ENCODE measurements at regions not wholly inside any gene's neighbourhood (a gene's known extent, or its start where the extent isn't known, plus 50 kb on each side); places are given as distances from the start of the nearest gene placed in this dataset.

DNA sequence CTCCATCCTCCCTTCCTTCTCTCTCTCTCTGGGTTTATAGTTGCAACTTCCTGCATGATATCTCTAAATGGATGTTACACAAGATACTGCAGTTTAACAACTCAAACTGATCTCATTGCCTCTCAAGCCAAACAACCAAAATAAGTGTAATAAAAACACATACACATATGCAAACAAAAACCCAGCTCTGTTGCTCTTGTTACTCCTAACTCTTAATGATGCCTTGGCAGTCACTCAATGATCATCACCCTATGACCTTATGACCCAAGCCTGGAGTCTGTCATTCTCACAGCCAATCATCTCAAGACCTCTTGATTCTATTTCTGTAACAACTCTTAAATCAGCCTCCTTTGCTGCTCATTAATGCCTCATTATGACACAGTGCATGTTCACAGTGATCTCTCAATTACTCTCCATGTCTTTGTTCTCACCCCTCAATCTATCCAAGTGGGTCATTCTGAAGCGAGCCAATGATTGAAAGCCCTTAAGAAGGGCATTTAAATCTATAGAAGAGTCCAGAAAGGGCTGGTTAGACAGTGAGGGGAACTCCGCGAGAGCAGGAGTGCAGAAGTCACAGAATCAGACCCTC, 210.9 kb downstream of the INHBA start:
- Histone ChIP-seq H3K36me3 (ENCODE audit: control insufficient read depth, insufficient read depth, low read length) (no peaks in the 10 kb centered on the region), H3K9me3 (ENCODE audit: control insufficient read depth, insufficient read depth, low read depth, low read length) (no peaks in the 10 kb centered on the region), H3K4me1 (ENCODE audit: control insufficient read depth, insufficient read depth, low read length) (no peaks in the 10 kb centered on the region), H3K27ac (ENCODE audit: low read depth, low read length) (no peak overlapping the region), H3K27me3 (ENCODE audit: control insufficient read depth, insufficient read depth, low read length) (no peaks in the 10 kb centered on the region), H3K4me3 (ENCODE audit: low read depth, low read length) (no peak overlapping the region), H3K9ac (ENCODE audit: low read length) (no peak overlapping the region)

DNA sequence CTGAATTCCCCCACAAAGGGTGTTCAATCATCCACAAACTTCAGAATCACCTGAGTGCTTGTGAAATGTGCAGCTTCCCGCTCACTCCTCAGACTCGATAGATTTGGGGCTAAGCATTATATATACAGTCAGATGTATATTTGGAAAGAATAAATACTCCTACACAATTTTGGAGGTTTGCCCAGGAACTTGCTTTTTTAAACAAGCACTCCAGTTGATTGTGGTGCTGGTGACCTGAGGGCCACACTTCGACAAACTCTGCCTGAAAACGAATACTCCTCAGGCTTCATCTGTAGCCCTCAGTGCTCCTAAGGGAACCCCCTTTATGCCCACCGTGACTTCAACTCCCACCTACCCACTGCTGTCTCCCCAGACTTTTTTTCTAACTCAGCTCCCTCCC, 211.6 kb downstream of the INHBA start:
- H3K36me3 ChIP-seq (ENCODE audit: control insufficient read depth, insufficient read depth, low read length) = no peaks in the 10 kb centered on the region
- H3K4me3 ChIP-seq (ENCODE audit: low read depth, low read length) = no peak overlapping the region
- H3K9ac ChIP-seq (ENCODE audit: low read length) = no peak overlapping the region
- no peaks in the 10 kb centered on the region for H3K9me3 ChIP-seq (ENCODE audit: control insufficient read depth, insufficient read depth, low read depth, low read length)
- H3K27ac ChIP-seq (ENCODE audit: low read depth, low read length) = no peak overlapping the region
- H3K4me1 ChIP-seq (ENCODE audit: control insufficient read depth, insufficient read depth, low read length) = no peaks in the 10 kb centered on the region
- no peaks in the 10 kb centered on the region for H3K27me3 ChIP-seq (ENCODE audit: control insufficient read depth, insufficient read depth, low read length)

- no peak overlapping the region for H3K27ac ChIP-seq (ENCODE audit: low read depth, low read length)
Measured at GRCh38 chr7:41489885-41490284, 213.0 kb downstream of the INHBA start.

GRCh38 chr7:41487229-41487940, 215.5 kb downstream of the INHBA start:
- H3K27ac ChIP-seq (ENCODE audit: low read depth, low read length) = no peak overlapping the region
- H3K36me3 ChIP-seq (ENCODE audit: control insufficient read depth, insufficient read depth, low read length) = no peaks in the 10 kb centered on the region
- no peak overlapping the region for H3K4me3 ChIP-seq (ENCODE audit: low read depth, low read length)
- H3K27me3 ChIP-seq (ENCODE audit: control insufficient read depth, insufficient read depth, low read length) = no peaks in the 10 kb centered on the region
- no peaks in the 10 kb centered on the region for H3K9me3 ChIP-seq (ENCODE audit: control insufficient read depth, insufficient read depth, low read depth, low read length)
- H3K4me1 ChIP-seq (ENCODE audit: control insufficient read depth, insufficient read depth, low read length) = no peaks in the 10 kb centered on the region
- H3K9ac ChIP-seq (ENCODE audit: low read length) = no peak overlapping the region

More at GRCh38 chr7:41489885-41490284, 213.0 kb downstream of the INHBA start:
- H3K9ac ChIP-seq (ENCODE audit: low read length) = no peak overlapping the region
- no peaks in the 10 kb centered on the region for H3K9me3 ChIP-seq (ENCODE audit: control insufficient read depth, insufficient read depth, low read depth, low read length)
- no peaks in the 10 kb centered on the region for H3K27me3 ChIP-seq (ENCODE audit: control insufficient read depth, insufficient read depth, low read length)
- H3K36me3 ChIP-seq (ENCODE audit: control insufficient read depth, insufficient read depth, low read length) = no peaks in the 10 kb centered on the region
- H3K4me1 ChIP-seq (ENCODE audit: control insufficient read depth, insufficient read depth, low read length) = no peaks in the 10 kb centered on the region
- no peak overlapping the region for H3K4me3 ChIP-seq (ENCODE audit: low read depth, low read length)

- H3K36me3 ChIP-seq (ENCODE audit: control insufficient read depth, insufficient read depth, low read length) = no peaks in the 10 kb centered on the region
- H3K4me3 ChIP-seq (ENCODE audit: low read depth, low read length) = no peak overlapping the region
- peaks cover 4% of the 10 kb centered on the region for H3K9me3 ChIP-seq (ENCODE audit: control insufficient read depth, insufficient read depth, low read depth, low read length)
- no peak overlapping the region for H3K27ac ChIP-seq (ENCODE audit: low read depth, low read length)
- H3K9ac ChIP-seq (ENCODE audit: low read length) = no peak overlapping the region
- H3K27me3 ChIP-seq (ENCODE audit: control insufficient read depth, insufficient read depth, low read length) = no peaks in the 10 kb centered on the region
- H3K4me1 ChIP-seq (ENCODE audit: control insufficient read depth, insufficient read depth, low read length) = no peaks in the 10 kb centered on the region
Measured at GRCh38 chr7:41481353-41481752, 221.5 kb downstream of the INHBA start.

DNA sequence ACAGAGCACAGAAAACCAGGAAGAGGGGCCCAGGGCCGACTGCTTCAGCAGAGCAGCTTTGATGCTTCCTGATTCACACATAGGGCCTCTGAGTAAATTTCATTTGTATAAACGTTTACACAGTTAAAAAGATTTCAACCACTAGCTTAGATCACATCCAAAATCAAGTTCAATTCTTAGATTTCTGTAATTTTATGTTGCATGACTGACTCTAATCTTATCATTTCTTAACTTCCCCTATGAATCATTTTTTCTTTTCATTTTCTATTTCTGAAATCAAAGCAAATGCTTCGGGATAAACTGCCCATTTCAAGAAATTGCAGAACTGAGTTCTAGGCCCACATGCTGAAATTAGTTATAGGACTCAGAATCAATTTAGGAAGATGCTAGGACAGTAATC, 224.7 kb downstream of the INHBA start:
- H3K36me3 ChIP-seq (ENCODE audit: control insufficient read depth, insufficient read depth, low read length) = no peaks in the 10 kb centered on the region
- no peak overlapping the region for H3K9ac ChIP-seq (ENCODE audit: low read length)
- no peak overlapping the region for H3K4me3 ChIP-seq (ENCODE audit: low read depth, low read length)
- H3K9me3 ChIP-seq (ENCODE audit: control insufficient read depth, insufficient read depth, low read depth, low read length) = peaks cover 4% of the 10 kb centered on the region
- no peak overlapping the region for H3K27ac ChIP-seq (ENCODE audit: low read depth, low read length)
- no peaks in the 10 kb centered on the region for H3K27me3 ChIP-seq (ENCODE audit: control insufficient read depth, insufficient read depth, low read length)
- H3K4me1 ChIP-seq (ENCODE audit: control insufficient read depth, insufficient read depth, low read length) = no peaks in the 10 kb centered on the region

GRCh38 chr7:41476460-41476803, 226.5 kb downstream of the INHBA start:
- Histone ChIP-seq H3K4me3 (ENCODE audit: low read depth, low read length) (no peak overlapping the region), H3K9me3 (ENCODE audit: control insufficient read depth, insufficient read depth, low read depth, low read length) (peaks cover 4% of the 10 kb centered on the region), H3K9ac (ENCODE audit: low read length) (no peak overlapping the region), H3K27ac (ENCODE audit: low read depth, low read length) (no peak overlapping the region), H3K27me3 (ENCODE audit: control insufficient read depth, insufficient read depth, low read length) (no peaks in the 10 kb centered on the region), H3K36me3 (ENCODE audit: control insufficient read depth, insufficient read depth, low read length) (no peaks in the 10 kb centered on the region), H3K4me1 (ENCODE audit: control insufficient read depth, insufficient read depth, low read length) (no peaks in the 10 kb centered on the region)

GRCh38 chr7:41475801-41476459, 227.0 kb downstream of the INHBA start:
- Histone ChIP-seq H3K9me3 (ENCODE audit: control insufficient read depth, insufficient read depth, low read depth, low read length) (peaks cover 4% of the 10 kb centered on the region), H3K36me3 (ENCODE audit: control insufficient read depth, insufficient read depth, low read length) (no peaks in the 10 kb centered on the region), H3K27ac (ENCODE audit: low read depth, low read length) (no peak overlapping the region), H3K9ac (ENCODE audit: low read length) (no peak overlapping the region), H3K4me1 (ENCODE audit: control insufficient read depth, insufficient read depth, low read length) (no peaks in the 10 kb centered on the region), H3K27me3 (ENCODE audit: control insufficient read depth, insufficient read depth, low read length) (no peaks in the 10 kb centered on the region), H3K4me3 (ENCODE audit: low read depth, low read length) (no peak overlapping the region)

- H3K9me3 ChIP-seq (ENCODE audit: control insufficient read depth, insufficient read depth, low read depth, low read length) = no peaks in the 10 kb centered on the region
- no peak overlapping the region for H3K9ac ChIP-seq (ENCODE audit: low read length)
- no peaks in the 10 kb centered on the region for H3K4me1 ChIP-seq (ENCODE audit: control insufficient read depth, insufficient read depth, low read length)
- H3K4me3 ChIP-seq (ENCODE audit: low read depth, low read length) = no peak overlapping the region
- H3K27me3 ChIP-seq (ENCODE audit: control insufficient read depth, insufficient read depth, low read length) = no peaks in the 10 kb centered on the region
- H3K27ac ChIP-seq (ENCODE audit: low read depth, low read length) = no peak overlapping the region
- H3K36me3 ChIP-seq (ENCODE audit: control insufficient read depth, insufficient read depth, low read length) = no peaks in the 10 kb centered on the region
Measured at GRCh38 chr7:41472427-41473125, 230.3 kb downstream of the INHBA start.

DNA sequence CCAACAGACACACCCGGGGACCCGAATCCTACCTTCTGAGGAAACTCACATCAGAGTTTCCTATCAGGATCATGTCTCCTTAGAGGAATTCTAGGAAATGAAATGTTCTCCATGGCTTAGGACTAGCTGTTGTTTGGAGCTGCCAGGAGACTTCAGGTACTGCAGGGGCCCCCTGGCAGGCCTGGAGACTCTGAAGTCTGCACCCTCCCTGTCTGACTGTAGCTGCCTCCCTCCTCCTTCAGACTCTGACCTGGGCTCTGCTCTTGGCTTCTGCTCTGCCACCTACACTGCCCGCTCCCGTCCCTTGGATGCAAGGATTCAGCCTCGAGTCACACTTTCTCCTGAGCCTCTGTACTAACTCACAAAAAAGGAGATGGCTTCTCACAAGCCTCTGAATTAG, 232.8 kb downstream of the INHBA start:
- H3K9ac ChIP-seq (ENCODE audit: low read length) = no peak overlapping the region

GRCh38 chr7:41467596-41467995, 235.3 kb downstream of the INHBA start:
- Histone ChIP-seq H3K36me3 (ENCODE audit: control insufficient read depth, insufficient read depth, low read length) (no peaks in the 10 kb centered on the region), H3K9me3 (ENCODE audit: control insufficient read depth, insufficient read depth, low read depth, low read length) (no peaks in the 10 kb centered on the region), H3K4me1 (ENCODE audit: control insufficient read depth, insufficient read depth, low read length) (no peaks in the 10 kb centered on the region), H3K4me3 (ENCODE audit: low read depth, low read length) (no peak overlapping the region), H3K27me3 (ENCODE audit: control insufficient read depth, insufficient read depth, low read length) (no peaks in the 10 kb centered on the region), H3K27ac (ENCODE audit: low read depth, low read length) (no peak overlapping the region), H3K9ac (ENCODE audit: low read length) (no peak overlapping the region)

More for the DNA sequence above, 232.8 kb downstream of the INHBA start:
- Histone ChIP-seq H3K4me1 (ENCODE audit: control insufficient read depth, insufficient read depth, low read length) (no peaks in the 10 kb centered on the region), H3K27me3 (ENCODE audit: control insufficient read depth, insufficient read depth, low read length) (no peaks in the 10 kb centered on the region), H3K4me3 (ENCODE audit: low read depth, low read length) (no peak overlapping the region), H3K27ac (ENCODE audit: low read depth, low read length) (no peak overlapping the region), H3K36me3 (ENCODE audit: control insufficient read depth, insufficient read depth, low read length) (no peaks in the 10 kb centered on the region), H3K9me3 (ENCODE audit: control insufficient read depth, insufficient read depth, low read depth, low read length) (no peaks in the 10 kb centered on the region)
